ENCODE measurements at regions not wholly inside any gene's neighbourhood (a gene's known extent, or its start where the extent isn't known, plus 50 kb on each side); places are given as distances from the start of the nearest gene placed in this dataset.
"Not testable (repeated sequence)": the region's sequence is repeated elsewhere in the genome, so short reads cannot be mapped to it uniquely, and the experiment has no call there.

GRCh38 chr11:25272214-25272613 lies 775.4 kb downstream of the LUZP2 start:
- Histone ChIP-seq H2AFZ (ENCODE audit: low read depth) (no peak overlapping the region), H3K4me3 (IDR thresholded peaks at IDR 0.05; ENCODE audit: insufficient read depth, low read depth, low read length) (no peak overlapping the region), H3K4me2 (no peak overlapping the region), H3K4me1 (ENCODE audit: low read depth, poor library complexity, severe bottlenecking) (no peaks in the 10 kb centered on the region), H3K9ac (no peak overlapping the region), H3K79me2 (ENCODE audit: insufficient read depth, low read depth) (no peaks in the 10 kb centered on the region), H3K27me3 (ENCODE audit: insufficient read depth, low read depth) (no peaks in the 10 kb centered on the region), H4K20me1 (ENCODE audit: insufficient read depth) (no peaks in the 10 kb centered on the region), H3K36me3 (ENCODE audit: insufficient read depth) (no peaks in the 10 kb centered on the region), H3K27ac (no peak overlapping the region)
- TF ChIP-seq CTCF (conservative IDR thresholded peaks at IDR 0.05; ENCODE audit: low read depth, low read length), result 0 out of 2 replicates have a peak, but pooled peaks have one; percentile 18

- H3K27ac ChIP-seq; H3K79me2 ChIP-seq (ENCODE audit: insufficient read depth, low read depth); H3K4me3 ChIP-seq (IDR thresholded peaks at IDR 0.05; ENCODE audit: insufficient read depth, low read depth, low read length); H3K4me1 ChIP-seq (ENCODE audit: low read depth, poor library complexity, severe bottlenecking); H3K27me3 ChIP-seq (ENCODE audit: insufficient read depth, low read depth); H3K36me3 ChIP-seq (ENCODE audit: insufficient read depth); H3K9ac ChIP-seq; H2AFZ ChIP-seq (ENCODE audit: low read depth); H3K4me2 ChIP-seq; H4K20me1 ChIP-seq (ENCODE audit: insufficient read depth): not testable (repeated sequence)
Measured at GRCh38 chr11:25280821-25281220, 784.0 kb downstream of the LUZP2 start.

GRCh38 chr11:25293166-25293565 lies 796.3 kb downstream of the LUZP2 start:
- Histone ChIP-seq H3K4me2 (no peak overlapping the region), H2AFZ (ENCODE audit: low read depth) (no peak overlapping the region), H3K4me1 (ENCODE audit: low read depth, poor library complexity, severe bottlenecking) (no peaks in the 10 kb centered on the region), H4K20me1 (ENCODE audit: insufficient read depth) (no peaks in the 10 kb centered on the region), H3K27ac (no peak overlapping the region), H3K36me3 (ENCODE audit: insufficient read depth) (no peaks in the 10 kb centered on the region), H3K9ac (no peak overlapping the region), H3K27me3 (ENCODE audit: insufficient read depth, low read depth) (no peaks in the 10 kb centered on the region), H3K4me3 (IDR thresholded peaks at IDR 0.05; ENCODE audit: insufficient read depth, low read depth, low read length) (no peak overlapping the region), H3K79me2 (ENCODE audit: insufficient read depth, low read depth) (no peaks in the 10 kb centered on the region)
- no peak for TF ChIP-seq CTCF (conservative IDR thresholded peaks at IDR 0.05; ENCODE audit: low read depth, low read length)

GRCh38 chr11:25298450-25298849 lies 801.6 kb downstream of the LUZP2 start:
- no peak overlapping the region for H3K9ac ChIP-seq
- H3K4me1 ChIP-seq (ENCODE audit: low read depth, poor library complexity, severe bottlenecking), result no peaks in the 10 kb centered on the region
- H3K4me3 ChIP-seq (IDR thresholded peaks at IDR 0.05; ENCODE audit: insufficient read depth, low read depth, low read length), result no peak overlapping the region
- no peaks in the 10 kb centered on the region for H3K27me3 ChIP-seq (ENCODE audit: insufficient read depth, low read depth)
- no peaks in the 10 kb centered on the region for H3K36me3 ChIP-seq (ENCODE audit: insufficient read depth)
- H3K4me2 ChIP-seq, result no peak overlapping the region
- no peak overlapping the region for H3K27ac ChIP-seq
- H2AFZ ChIP-seq (ENCODE audit: low read depth), result no peak overlapping the region
- no peak for TF ChIP-seq CTCF (conservative IDR thresholded peaks at IDR 0.05; ENCODE audit: low read depth, low read length)
- H4K20me1 ChIP-seq (ENCODE audit: insufficient read depth), result no peaks in the 10 kb centered on the region
- no peaks in the 10 kb centered on the region for H3K79me2 ChIP-seq (ENCODE audit: insufficient read depth, low read depth)

GRCh38 chr11:25309818-25310217 lies 813.0 kb downstream of the LUZP2 start:
- Histone ChIP-seq H4K20me1 (ENCODE audit: insufficient read depth) (no peaks in the 10 kb centered on the region), H3K4me2 (no peak overlapping the region), H2AFZ (ENCODE audit: low read depth) (no peak overlapping the region), H3K27ac (no peak overlapping the region), H3K4me1 (ENCODE audit: low read depth, poor library complexity, severe bottlenecking) (no peaks in the 10 kb centered on the region), H3K27me3 (ENCODE audit: insufficient read depth, low read depth) (no peaks in the 10 kb centered on the region), H3K36me3 (ENCODE audit: insufficient read depth) (no peaks in the 10 kb centered on the region), H3K79me2 (ENCODE audit: insufficient read depth, low read depth) (no peaks in the 10 kb centered on the region), H3K9ac (no peak overlapping the region), H3K4me3 (IDR thresholded peaks at IDR 0.05; ENCODE audit: insufficient read depth, low read depth, low read length) (no peak overlapping the region)
- TF ChIP-seq CTCF (conservative IDR thresholded peaks at IDR 0.05; ENCODE audit: low read depth, low read length), result no peak

Measured in KMS-11 (cell line).